ENCODE measurements at regions not wholly inside any gene's neighbourhood (a gene's known extent, or its start where the extent isn't known, plus 50 kb on each side); places are given as distances from the start of the nearest gene placed in this dataset.
"Not testable (repeated sequence)": the region's sequence is repeated elsewhere in the genome, so short reads cannot be mapped to it uniquely, and the experiment has no call there.

GRCh38 chr3:104018541-104018940 is 1348.2 kb upstream of the ALCAM start:
- no peak for DNase-seq (ENCODE audit: low spot score)
- TF ChIP-seq, protein P1, sequence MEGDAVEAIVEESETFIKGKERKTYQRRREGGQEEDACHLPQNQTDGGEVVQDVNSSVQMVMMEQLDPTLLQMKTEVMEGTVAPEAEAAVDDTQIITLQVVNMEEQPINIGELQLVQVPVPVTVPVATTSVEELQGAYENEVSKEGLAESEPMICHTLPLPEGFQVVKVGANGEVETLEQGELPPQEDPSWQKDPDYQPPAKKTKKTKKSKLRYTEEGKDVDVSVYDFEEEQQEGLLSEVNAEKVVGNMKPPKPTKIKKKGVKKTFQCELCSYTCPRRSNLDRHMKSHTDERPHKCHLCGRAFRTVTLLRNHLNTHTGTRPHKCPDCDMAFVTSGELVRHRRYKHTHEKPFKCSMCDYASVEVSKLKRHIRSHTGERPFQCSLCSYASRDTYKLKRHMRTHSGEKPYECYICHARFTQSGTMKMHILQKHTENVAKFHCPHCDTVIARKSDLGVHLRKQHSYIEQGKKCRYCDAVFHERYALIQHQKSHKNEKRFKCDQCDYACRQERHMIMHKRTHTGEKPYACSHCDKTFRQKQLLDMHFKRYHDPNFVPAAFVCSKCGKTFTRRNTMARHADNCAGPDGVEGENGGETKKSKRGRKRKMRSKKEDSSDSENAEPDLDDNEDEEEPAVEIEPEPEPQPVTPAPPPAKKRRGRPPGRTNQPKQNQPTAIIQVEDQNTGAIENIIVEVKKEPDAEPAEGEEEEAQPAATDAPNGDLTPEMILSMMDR (IDR thresholded peaks at IDR 0.05), result no peak
- Mint-ChIP-seq H3K27me3 (ENCODE audit: low read depth) (no peaks in the 10 kb centered on the region), H3K9me3 (ENCODE audit: low read depth) (peaks cover 31% of the 10 kb centered on the region), H3K4me1 (ENCODE audit: low read depth) (peaks cover 5% of the 10 kb centered on the region), H3K27ac (ENCODE audit: unreplicated experiment) (no peak overlapping the region), H3K36me3 (ENCODE audit: low read depth) (no peaks in the 10 kb centered on the region), H3K4me3 (ENCODE audit: unreplicated experiment) (no peak overlapping the region)

- DNase-seq (ENCODE audit: low spot score), result no peak
- no peak overlapping the region for H3K27ac Mint-ChIP-seq (ENCODE audit: unreplicated experiment)
- no peaks in the 10 kb centered on the region for H3K27me3 Mint-ChIP-seq (ENCODE audit: low read depth)
- peaks cover 7% of the 10 kb centered on the region for H3K4me1 Mint-ChIP-seq (ENCODE audit: low read depth)
- H3K9me3 Mint-ChIP-seq (ENCODE audit: low read depth), result peaks cover 22% of the 10 kb centered on the region
- H3K4me3 Mint-ChIP-seq (ENCODE audit: unreplicated experiment), result no peak overlapping the region
- peaks cover 4% of the 10 kb centered on the region for H3K36me3 Mint-ChIP-seq (ENCODE audit: low read depth)
- TF ChIP-seq, protein P1 (IDR thresholded peaks at IDR 0.05), result no peak
Observed at GRCh38 chr3:104031598-104031997, 1335.1 kb upstream of the ALCAM start.

GRCh38 chr3:104032283-104032682 is 1334.4 kb upstream of the ALCAM start:
- Mint-ChIP-seq H3K27me3 (ENCODE audit: low read depth) (no peaks in the 10 kb centered on the region), H3K27ac (ENCODE audit: unreplicated experiment) (no peak overlapping the region), H3K4me3 (ENCODE audit: unreplicated experiment) (no peak overlapping the region), H3K9me3 (ENCODE audit: low read depth) (peaks cover 22% of the 10 kb centered on the region), H3K36me3 (ENCODE audit: low read depth) (peaks cover 4% of the 10 kb centered on the region), H3K4me1 (ENCODE audit: low read depth) (peaks cover 7% of the 10 kb centered on the region)
- TF ChIP-seq, protein P1 (IDR thresholded peaks at IDR 0.05), result no peak
- DNase-seq (ENCODE audit: low spot score), result no peak

GRCh38 chr3:104040896-104041295 is 1325.8 kb upstream of the ALCAM start:
- Mint-ChIP-seq H3K9me3 (ENCODE audit: low read depth) (peaks cover 8% of the 10 kb centered on the region), H3K27ac (ENCODE audit: unreplicated experiment) (no peak overlapping the region), H3K27me3 (ENCODE audit: low read depth) (no peaks in the 10 kb centered on the region), H3K4me3 (ENCODE audit: unreplicated experiment) (no peak overlapping the region), H3K4me1 (ENCODE audit: low read depth) (no peaks in the 10 kb centered on the region), H3K36me3 (ENCODE audit: low read depth) (no peaks in the 10 kb centered on the region)
- TF ChIP-seq, protein P1 (IDR thresholded peaks at IDR 0.05), result no peak
- no peak for DNase-seq (ENCODE audit: low spot score)

DNA sequence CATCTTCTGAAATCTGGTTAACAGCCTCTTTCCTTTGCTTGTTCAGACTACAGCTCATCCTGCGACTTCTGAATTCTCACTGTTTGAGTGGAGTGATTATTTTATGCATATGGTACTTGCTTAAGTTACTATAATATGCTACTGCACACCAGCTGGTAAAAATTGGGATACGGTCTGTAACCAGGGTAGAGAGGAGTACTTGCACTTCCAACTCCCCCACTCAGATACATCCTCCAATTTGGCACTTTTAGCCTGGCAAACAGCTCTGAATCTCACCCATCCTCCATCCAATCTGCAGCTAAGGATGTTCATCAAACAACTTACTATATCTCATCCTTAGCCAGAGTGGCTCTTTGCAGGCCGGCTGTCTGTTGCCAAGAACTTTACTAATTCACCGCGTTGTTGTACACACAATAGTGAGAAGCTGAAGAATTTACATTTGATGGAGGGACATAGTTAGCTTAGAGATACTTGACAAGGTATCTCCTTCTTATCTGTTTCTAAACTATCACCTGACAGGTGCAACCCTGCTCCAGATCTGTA is 1323.6 kb upstream of the ALCAM start:
- H3K27ac Mint-ChIP-seq (ENCODE audit: unreplicated experiment); H3K9me3 Mint-ChIP-seq (ENCODE audit: low read depth); H3K27me3 Mint-ChIP-seq (ENCODE audit: low read depth); H3K4me1 Mint-ChIP-seq (ENCODE audit: low read depth); H3K4me3 Mint-ChIP-seq (ENCODE audit: unreplicated experiment); H3K36me3 Mint-ChIP-seq (ENCODE audit: low read depth); DNase-seq (ENCODE audit: low spot score): not testable (repeated sequence)

DNA sequence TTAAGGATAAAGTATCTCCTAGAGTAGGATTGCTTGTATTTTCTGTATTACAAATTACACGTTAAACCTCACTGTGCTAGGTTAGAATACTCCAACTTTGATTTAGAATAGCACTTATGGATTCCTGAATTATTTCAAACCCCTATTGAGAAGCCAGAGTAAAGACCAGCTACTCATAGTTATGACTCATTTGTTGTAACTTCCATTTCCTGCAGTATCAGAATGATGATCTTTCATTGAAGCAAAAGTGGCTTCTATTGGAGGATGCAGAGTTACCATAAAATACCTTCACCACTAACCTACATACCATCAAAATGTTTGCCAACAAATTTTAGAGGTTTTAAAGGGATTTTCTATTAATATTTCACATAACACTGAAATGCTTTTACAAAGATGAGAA is 1322.7 kb upstream of the ALCAM start:
- TF ChIP-seq, protein P1 (IDR thresholded peaks at IDR 0.05), result no peak
- Mint-ChIP-seq H3K27me3 (ENCODE audit: low read depth) (no peaks in the 10 kb centered on the region), H3K27ac (ENCODE audit: unreplicated experiment) (no peak overlapping the region), H3K9me3 (ENCODE audit: low read depth) (peaks cover 2% of the 10 kb centered on the region), H3K36me3 (ENCODE audit: low read depth) (no peaks in the 10 kb centered on the region), H3K4me3 (ENCODE audit: unreplicated experiment) (no peak overlapping the region), H3K4me1 (ENCODE audit: low read depth) (no peaks in the 10 kb centered on the region)
- no peak for DNase-seq (ENCODE audit: low spot score)
